ENCODE measurements at regions not wholly inside any gene's neighbourhood (a gene's known extent, or its start where the extent isn't known, plus 50 kb on each side); places are given as distances from the start of the nearest gene placed in this dataset.
A peak's percentile ranks its signal among the peaks of the same experiment; 100 is the strongest.

GRCh38 chr6:170232186-170233002 lies 58.5 kb downstream of the DLL1 start:
- H3K27ac ChIP-seq, result no peak overlapping the region
- H3K27me3 ChIP-seq, result no peaks in the 10 kb centered on the region
- intact Hi-C loops (cut with DNase I), result no loop called here
- 85 to 92% methylated on average over 24 of the region's 24 CpGs for WGBS, 2 donors
- TF ChIP-seq CTCF (IDR thresholded peaks at IDR 0.05) (no peak), POLR2A (IDR thresholded peaks at IDR 0.05) (no peak)
- DNase-seq (peak in 1 of 4 donors; percentile 9), ATAC-seq (no peak)
- no peak overlapping the region for H3K4me3 ChIP-seq
- no peaks in the 10 kb centered on the region for H3K36me3 ChIP-seq (replicated peaks in 1 of 2; ENCODE audit: insufficient read depth in 1 of 2, low read depth in 2 of 2)
- H3K9me3 ChIP-seq, result no peaks in the 10 kb centered on the region
- H3K4me1 ChIP-seq, result peaks cover 38% of the 10 kb centered on the region

GRCh38 chr6:170231293-170232185 lies 59.3 kb downstream of the DLL1 start:
- no peaks in the 10 kb centered on the region for H3K9me3 ChIP-seq
- intact Hi-C loops (cut with DNase I), result no loop called here
- 83 to 86% methylated on average over 18 to 22 of the region's 22 CpGs for WGBS, 2 donors
- H3K4me3 ChIP-seq, result no peak overlapping the region
- no peaks in the 10 kb centered on the region for H3K27me3 ChIP-seq
- H3K36me3 ChIP-seq (replicated peaks in 1 of 2; ENCODE audit: insufficient read depth in 1 of 2, low read depth in 2 of 2), result no peaks in the 10 kb centered on the region
- no peak for TF ChIP-seq CTCF (IDR thresholded peaks at IDR 0.05)
- no peak for TF ChIP-seq POLR2A (IDR thresholded peaks at IDR 0.05)
- H3K4me1 ChIP-seq, result peaks cover 47% of the 10 kb centered on the region
- no peak for ATAC-seq
- DNase-seq, result peak in 1 of 4 donors; percentile 7
- no peak overlapping the region for H3K27ac ChIP-seq

- H3K27ac ChIP-seq, result no peak overlapping the region
- no peak for TF ChIP-seq CTCF (IDR thresholded peaks at IDR 0.05)
- TF ChIP-seq POLR2A (IDR thresholded peaks at IDR 0.05), result no peak
- ATAC-seq (no peak), DNase-seq (peak in 1 of 4 donors; percentile 6)
- H3K4me3 ChIP-seq, result no peak overlapping the region
- H3K27me3 ChIP-seq, result no peaks in the 10 kb centered on the region
- WGBS, 2 donors, result 75 to 86% methylated on average over 15 to 19 of the region's 19 CpGs
- no peaks in the 10 kb centered on the region for H3K9me3 ChIP-seq
- H3K36me3 ChIP-seq (replicated peaks in 1 of 2; ENCODE audit: insufficient read depth in 1 of 2, low read depth in 2 of 2), result no peaks in the 10 kb centered on the region
- intact Hi-C loops (cut with DNase I), result no loop called here
- H3K4me1 ChIP-seq, result peaks cover 54% of the 10 kb centered on the region
Measured at GRCh38 chr6:170230520-170231292, 60.2 kb downstream of the DLL1 start.

- H3K9me3 ChIP-seq, result no peaks in the 10 kb centered on the region
- no peaks in the 10 kb centered on the region for H3K36me3 ChIP-seq (replicated peaks in 1 of 2; ENCODE audit: insufficient read depth in 1 of 2, low read depth in 2 of 2)
- H3K4me3 ChIP-seq, result no peak overlapping the region
- no peaks in the 10 kb centered on the region for H3K27me3 ChIP-seq
- H3K4me1 ChIP-seq, result peaks cover 61% of the 10 kb centered on the region
- DNase-seq (no peak), ATAC-seq (no peak)
- no peak overlapping the region for H3K27ac ChIP-seq
- intact Hi-C loops (cut with DNase I), result no loop called here
- WGBS, 2 donors, result 91 to 92% methylated on average over 15 to 25 of the region's 25 CpGs
- TF ChIP-seq POLR2A (IDR thresholded peaks at IDR 0.05) (no peak), CTCF (IDR thresholded peaks at IDR 0.05) (no peak)
Measured at GRCh38 chr6:170229851-170230519, 60.9 kb downstream of the DLL1 start.

Measured in body of pancreas (tissue), 4 donors.